ENCODE measurements at regions not wholly inside any gene's neighbourhood (a gene's known extent, or its start where the extent isn't known, plus 50 kb on each side); places are given as distances from the start of the nearest gene placed in this dataset.

DNA sequence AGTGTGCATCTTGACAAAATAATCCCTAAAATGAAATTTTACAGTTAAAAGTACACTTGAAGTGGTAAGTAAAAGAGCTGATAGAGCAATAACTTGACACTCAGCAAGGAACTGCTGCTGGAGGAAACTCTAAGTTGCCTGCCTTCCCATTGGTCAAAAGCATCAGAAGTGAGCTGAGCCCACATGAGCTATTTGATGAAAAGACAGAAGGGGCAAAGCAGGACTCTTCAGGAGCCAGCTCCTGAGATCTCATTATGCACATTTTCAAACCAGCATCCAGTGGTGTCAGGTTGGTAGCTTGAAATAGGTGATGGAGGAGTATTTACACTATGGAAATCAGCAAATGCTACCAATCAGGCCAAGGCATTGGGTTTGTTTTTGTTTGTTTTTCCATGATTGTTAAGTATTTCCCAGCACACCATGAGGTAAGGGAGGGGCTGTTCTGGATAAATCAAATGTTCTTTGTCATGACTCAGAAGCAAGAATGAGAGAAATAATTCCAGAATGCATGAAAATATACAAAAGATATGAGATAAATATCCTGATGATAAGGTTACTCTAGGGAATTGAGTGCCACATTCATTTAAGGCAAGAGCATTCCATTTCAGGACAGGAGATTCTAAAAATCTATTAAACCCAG lies 316.6 kb downstream of the SNX13 start:
- Mint-ChIP-seq H3K4me3 (ENCODE audit: low read depth) (no peak overlapping the region), H3K36me3 (ENCODE audit: insufficient read depth) (no peaks in the 10 kb centered on the region), H3K9me3 (ENCODE audit: low read depth) (peaks cover 6% of the 10 kb centered on the region), H3K27me3 (no peaks in the 10 kb centered on the region), H3K27ac (no peak overlapping the region), H3K4me1 (ENCODE audit: low read depth) (peaks cover 12% of the 10 kb centered on the region)
- DNase-seq (ENCODE audit: low spot score, unreplicated experiment), result no peak
- TF ChIP-seq, protein P1, sequence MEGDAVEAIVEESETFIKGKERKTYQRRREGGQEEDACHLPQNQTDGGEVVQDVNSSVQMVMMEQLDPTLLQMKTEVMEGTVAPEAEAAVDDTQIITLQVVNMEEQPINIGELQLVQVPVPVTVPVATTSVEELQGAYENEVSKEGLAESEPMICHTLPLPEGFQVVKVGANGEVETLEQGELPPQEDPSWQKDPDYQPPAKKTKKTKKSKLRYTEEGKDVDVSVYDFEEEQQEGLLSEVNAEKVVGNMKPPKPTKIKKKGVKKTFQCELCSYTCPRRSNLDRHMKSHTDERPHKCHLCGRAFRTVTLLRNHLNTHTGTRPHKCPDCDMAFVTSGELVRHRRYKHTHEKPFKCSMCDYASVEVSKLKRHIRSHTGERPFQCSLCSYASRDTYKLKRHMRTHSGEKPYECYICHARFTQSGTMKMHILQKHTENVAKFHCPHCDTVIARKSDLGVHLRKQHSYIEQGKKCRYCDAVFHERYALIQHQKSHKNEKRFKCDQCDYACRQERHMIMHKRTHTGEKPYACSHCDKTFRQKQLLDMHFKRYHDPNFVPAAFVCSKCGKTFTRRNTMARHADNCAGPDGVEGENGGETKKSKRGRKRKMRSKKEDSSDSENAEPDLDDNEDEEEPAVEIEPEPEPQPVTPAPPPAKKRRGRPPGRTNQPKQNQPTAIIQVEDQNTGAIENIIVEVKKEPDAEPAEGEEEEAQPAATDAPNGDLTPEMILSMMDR (IDR thresholded peaks at IDR 0.05; ENCODE audit: unreplicated experiment), result no peak

DNA sequence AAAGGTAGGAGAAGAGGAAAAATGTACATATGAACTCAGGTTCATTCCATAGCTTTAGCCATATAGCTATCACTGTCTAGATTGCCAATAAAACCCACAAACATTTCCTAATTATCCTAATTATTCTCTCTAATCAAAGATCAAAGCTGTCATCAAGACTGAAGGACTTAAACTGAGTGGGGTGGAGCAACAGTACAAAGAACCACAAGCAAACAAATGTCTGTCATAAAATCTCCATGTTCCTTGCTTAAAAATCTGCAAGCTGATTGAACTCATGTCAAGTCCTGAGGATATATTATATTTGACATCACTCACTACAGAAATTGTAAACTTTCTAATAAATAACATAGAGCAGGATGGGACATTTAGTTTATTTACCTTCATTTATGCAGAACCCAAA lies 315.9 kb downstream of the SNX13 start:
- Mint-ChIP-seq H3K27me3 (no peaks in the 10 kb centered on the region), H3K27ac (no peak overlapping the region), H3K9me3 (ENCODE audit: low read depth) (peaks cover 6% of the 10 kb centered on the region), H3K36me3 (ENCODE audit: insufficient read depth) (no peaks in the 10 kb centered on the region), H3K4me1 (ENCODE audit: low read depth) (peaks cover 6% of the 10 kb centered on the region), H3K4me3 (ENCODE audit: low read depth) (no peak overlapping the region)
- no peak for DNase-seq (ENCODE audit: low spot score, unreplicated experiment)
- TF ChIP-seq, protein P1 (IDR thresholded peaks at IDR 0.05; ENCODE audit: unreplicated experiment), result no peak

DNA sequence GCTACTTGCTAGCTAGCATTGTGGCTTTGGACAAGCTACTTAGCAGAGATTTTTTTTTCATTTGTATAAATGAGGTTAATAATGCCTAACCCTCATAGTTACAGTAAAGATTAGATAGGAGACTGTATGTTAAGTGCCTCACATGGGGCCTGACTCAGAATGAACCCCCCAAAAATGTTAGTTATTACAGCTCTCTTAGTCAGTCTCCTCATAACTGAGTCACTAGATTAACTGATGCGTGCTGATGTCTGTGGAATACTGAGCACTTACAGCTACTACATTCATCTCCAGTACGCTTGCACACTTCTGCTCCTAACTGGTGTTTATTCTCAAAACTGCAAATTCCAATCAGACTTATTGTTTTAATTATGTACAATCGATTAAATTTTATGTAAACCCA lies 315.3 kb downstream of the SNX13 start:
- H3K36me3 Mint-ChIP-seq (ENCODE audit: insufficient read depth), result no peaks in the 10 kb centered on the region
- no peak for DNase-seq (ENCODE audit: low spot score, unreplicated experiment)
- no peaks in the 10 kb centered on the region for H3K27me3 Mint-ChIP-seq
- H3K4me1 Mint-ChIP-seq (ENCODE audit: low read depth), result peaks cover 6% of the 10 kb centered on the region
- TF ChIP-seq, protein P1 (IDR thresholded peaks at IDR 0.05; ENCODE audit: unreplicated experiment), result no peak
- H3K4me3 Mint-ChIP-seq (ENCODE audit: low read depth), result no peak overlapping the region
- no peak overlapping the region for H3K27ac Mint-ChIP-seq
- peaks cover 6% of the 10 kb centered on the region for H3K9me3 Mint-ChIP-seq (ENCODE audit: low read depth)

GRCh38 chr7:17626235-17626634 lies 314.1 kb downstream of the SNX13 start:
- Mint-ChIP-seq H3K27me3 (no peaks in the 10 kb centered on the region), H3K27ac (no peak overlapping the region), H3K9me3 (ENCODE audit: low read depth) (peaks cover 4% of the 10 kb centered on the region), H3K36me3 (ENCODE audit: insufficient read depth) (no peaks in the 10 kb centered on the region), H3K4me3 (ENCODE audit: low read depth) (no peak overlapping the region), H3K4me1 (ENCODE audit: low read depth) (peaks cover 17% of the 10 kb centered on the region)
- TF ChIP-seq, protein P1 (IDR thresholded peaks at IDR 0.05; ENCODE audit: unreplicated experiment), result no peak
- no peak for DNase-seq (ENCODE audit: low spot score, unreplicated experiment)

- TF ChIP-seq, protein P1 (IDR thresholded peaks at IDR 0.05; ENCODE audit: unreplicated experiment), result no peak
- no peak overlapping the region for H3K4me3 Mint-ChIP-seq (ENCODE audit: low read depth)
- H3K9me3 Mint-ChIP-seq (ENCODE audit: low read depth), result peaks cover 3% of the 10 kb centered on the region
- H3K27ac Mint-ChIP-seq, result no peak overlapping the region
- H3K36me3 Mint-ChIP-seq (ENCODE audit: insufficient read depth), result no peaks in the 10 kb centered on the region
- H3K4me1 Mint-ChIP-seq (ENCODE audit: low read depth), result peaks cover 14% of the 10 kb centered on the region
- no peak for DNase-seq (ENCODE audit: low spot score, unreplicated experiment)
- H3K27me3 Mint-ChIP-seq, result no peaks in the 10 kb centered on the region
Measured at GRCh38 chr7:17631061-17631460, 309.2 kb downstream of the SNX13 start.

All from progenitor cell of endocrine pancreas (in vitro differentiated cells).